HEK293 (cell line): ENCODE measurements at regions not wholly inside any gene's neighbourhood (a gene's known extent, or its start where the extent isn't known, plus 50 kb on each side); places are given as distances from the start of the nearest gene placed in this dataset.

Experiments
- CTCF ChIA-PET: fragments of 350-600 bp; formaldehyde crosslinking; extraction: SDS; loops from one replicate; lab custom pipeline; 2021; ENCODE audit warnings: antibody characterized with exemption; lab: Yijun Ruan, JAX
- POLR2A ChIA-PET: fragments of 300-600 bp; formaldehyde crosslinking; extraction: SDS; loops from one replicate; lab custom pipeline; 2020; ENCODE audit warnings: antibody characterized with exemption, inconsistent platforms; lab: Yijun Ruan, JAX
- H3K27ac ChIP-seq: fragments of 200-500 bp; sonication (Bioruptor generic); 2 replicates; pipeline ENCODE4 v1.5.1; 2014; ENCODE audit warnings: low read depth, low read length, control low read depth, inconsistent platforms; ENCODE audit errors: extremely low read depth
- H3K36me3 ChIP-seq, 2 experiments: fragments of 200-500 bp in 1 of 2; sonication (Bioruptor generic) in 1 of 2; 1 replicate in 1 of 2; 2 replicates in 1 of 2; pipeline ENCODE4 v1.5.1; 2014 to 2017; ENCODE audit warnings: inconsistent platforms in 2 of 2, low read length in 2 of 2; ENCODE audit not compliant: control insufficient read depth in 2 of 2, insufficient read depth in 1 of 2
- H3K4me1 ChIP-seq: fragments of 200-500 bp; sonication (Bioruptor generic); 2 replicates; pipeline ENCODE4 v1.5.1; 2014; ENCODE audit warnings: mild to moderate bottlenecking, low read length, inconsistent platforms; ENCODE audit not compliant: control insufficient read depth, insufficient read depth
- H3K4me3 ChIP-seq: 2 replicates; pipeline ENCODE4 v1.5.1; 2011; ENCODE audit warnings: low read depth, mild to moderate bottlenecking, control low read depth, low read length, moderate library complexity
- H3K9me3 ChIP-seq: fragments of 200-500 bp; sonication (Bioruptor generic); 2 replicates; pipeline ENCODE4 v1.5.1; 2014; ENCODE audit warnings: low read depth, low read length, inconsistent platforms; ENCODE audit not compliant: control insufficient read depth, insufficient read depth
- KLF10 ChIP-seq: fragments of 450-650 bp; IDR thresholded peaks from 2 replicates; pipeline ENCODE4 v1.5.1; 2018; ENCODE audit warnings: missing biosample characterization, mild to moderate bottlenecking, missing genetic modification characterization
- KLF17 ChIP-seq: fragments of 450-650 bp; formaldehyde crosslinking; IDR thresholded peaks from 2 replicates; pipeline ENCODE4 v1.5.1; 2016; ENCODE audit warnings: missing biosample characterization, missing genetic modification characterization
- MYNN ChIP-seq: fragments of 450-650 bp; formaldehyde crosslinking; IDR thresholded peaks from 2 replicates; pipeline ENCODE4 v1.5.1; 2016; ENCODE audit warnings: missing biosample characterization, missing genetic modification characterization, borderline replicate concordance
- SETDB1 ChIP-seq: IDR thresholded peaks from one replicate; pipeline ENCODE4 v1.6.1; 2017; ENCODE audit warnings: mild to moderate bottlenecking, low read length, moderate library complexity, mixed read lengths; ENCODE audit not compliant: insufficient read length
- ZNF112 ChIP-seq: fragments of 450-650 bp; formaldehyde crosslinking; IDR thresholded peaks from 2 replicates; pipeline ENCODE4 v1.5.0; 2017; ENCODE audit warnings: missing biosample characterization, missing genetic modification characterization
- ZNF114 ChIP-seq: fragments of 450-650 bp; formaldehyde crosslinking; IDR thresholded peaks from 2 replicates; pipeline ENCODE4 v1.5.0; 2017; ENCODE audit warnings: missing biosample characterization, missing genetic modification characterization
- ZNF121 ChIP-seq: fragments of 450-650 bp; formaldehyde crosslinking; IDR thresholded peaks from 2 replicates; pipeline ENCODE4 v1.5.1; 2016; ENCODE audit warnings: missing biosample characterization, missing genetic modification characterization
- ZNF132 ChIP-seq: fragments of 450-650 bp; formaldehyde crosslinking; IDR thresholded peaks from 2 replicates; pipeline ENCODE4 v1.5.1; 2017; ENCODE audit warnings: missing biosample characterization, missing genetic modification characterization, borderline replicate concordance
- ZNF169 ChIP-seq: fragments of 450-650 bp; formaldehyde crosslinking; IDR thresholded peaks from 2 replicates; pipeline ENCODE4 v1.5.1; 2016; ENCODE audit warnings: missing biosample characterization, missing genetic modification characterization
- ZNF202 ChIP-seq: fragments of 450-650 bp; formaldehyde crosslinking; IDR thresholded peaks from 2 replicates; pipeline ENCODE4 v1.5.1; 2016; ENCODE audit warnings: missing biosample characterization, missing genetic modification characterization, borderline replicate concordance
- ZNF211 ChIP-seq: fragments of 450-650 bp; formaldehyde crosslinking; IDR thresholded peaks from 2 replicates; pipeline ENCODE4 v1.5.1; 2016; ENCODE audit warnings: low read depth, missing biosample characterization, missing genetic modification characterization
- ZNF362 ChIP-seq: fragments of 450-650 bp; formaldehyde crosslinking; IDR thresholded peaks from 2 replicates; pipeline ENCODE4 v1.5.1; 2016; ENCODE audit warnings: missing biosample characterization, missing genetic modification characterization
- ZNF426 ChIP-seq: fragments of 450-650 bp; formaldehyde crosslinking; IDR thresholded peaks from 2 replicates; pipeline ENCODE4 v1.5.1; 2017; ENCODE audit warnings: missing biosample characterization, missing genetic modification characterization, mild to moderate bottlenecking, inconsistent platforms, moderate library complexity
- ZNF433 ChIP-seq: fragments of 450-650 bp; formaldehyde crosslinking; IDR thresholded peaks from 2 replicates; pipeline ENCODE4 v1.5.1; 2016; ENCODE audit warnings: missing biosample characterization, missing genetic modification characterization, low read depth
- ZNF521 ChIP-seq: fragments of 450-650 bp; formaldehyde crosslinking; IDR thresholded peaks from 2 replicates; pipeline ENCODE4 v1.5.1; 2017; ENCODE audit warnings: missing biosample characterization, mild to moderate bottlenecking, missing genetic modification characterization
- ZNF549 ChIP-seq: fragments of 450-650 bp; IDR thresholded peaks from 2 replicates; pipeline ENCODE4 v1.5.1; 2018; ENCODE audit warnings: missing biosample characterization, missing genetic modification characterization, mild to moderate bottlenecking, inconsistent platforms, moderate library complexity
- ZNF600 ChIP-seq: fragments of 450-650 bp; formaldehyde crosslinking; IDR thresholded peaks from 2 replicates; pipeline ENCODE4 v1.5.1; 2016; ENCODE audit warnings: missing biosample characterization, missing genetic modification characterization
- ZNF707 ChIP-seq: fragments of 450-650 bp; formaldehyde crosslinking; IDR thresholded peaks from 2 replicates; pipeline ENCODE4 v1.5.1; 2016; ENCODE audit warnings: missing biosample characterization, missing genetic modification characterization
- ZNF776 ChIP-seq: fragments of 450-650 bp; formaldehyde crosslinking; IDR thresholded peaks from 2 replicates; pipeline ENCODE4 v1.5.0; 2017; ENCODE audit warnings: missing biosample characterization, missing genetic modification characterization, borderline replicate concordance
- ZNF777 ChIP-seq: fragments of 450-650 bp; formaldehyde crosslinking; IDR thresholded peaks from 2 replicates; pipeline ENCODE4 v1.5.1; 2017; ENCODE audit warnings: missing biosample characterization, missing genetic modification characterization, borderline replicate concordance
- ZNF843 ChIP-seq: fragments of 450-650 bp; formaldehyde crosslinking; IDR thresholded peaks from 2 replicates; pipeline ENCODE4 v1.5.1; 2016; ENCODE audit warnings: missing biosample characterization, missing genetic modification characterization
- TF ChIP-seq, protein P1 (sequence below): IDR thresholded peaks from 2 replicates; pipeline ENCODE4 v1.6.1; 2011; ENCODE audit warnings: mild to moderate bottlenecking, low read depth, low read length, borderline replicate concordance

DNA sequence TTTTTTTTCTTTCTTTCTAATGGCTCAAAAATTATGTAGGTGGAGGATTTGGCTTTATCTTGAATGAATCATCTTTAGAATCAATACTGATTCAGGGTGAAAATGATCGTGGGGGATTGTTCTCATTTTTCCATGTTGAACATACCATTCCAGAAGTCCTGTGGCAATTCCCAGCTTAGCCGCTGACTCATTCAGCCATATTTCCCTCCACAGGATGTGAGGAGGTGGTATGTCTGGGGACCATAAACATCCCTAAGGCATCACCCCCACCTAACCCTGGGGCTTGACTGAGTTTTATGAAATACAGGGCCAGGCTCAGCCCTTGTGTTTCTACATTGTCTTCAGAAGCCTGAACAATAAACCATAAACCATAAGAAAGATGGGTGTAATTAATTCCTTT lies 92.7 kb upstream of the FN1 start (continued):
- TF ChIP-seq ZNF776 (tag by site-specific recombination) (no peak), ZNF843 (tag by site-specific recombination) (no peak), ZNF211 (tag by site-specific recombination) (no peak), ZNF600 (tag by site-specific recombination) (no peak), ZNF112 (tag by site-specific recombination) (no peak)
- TF ChIP-seq, protein P1, sequence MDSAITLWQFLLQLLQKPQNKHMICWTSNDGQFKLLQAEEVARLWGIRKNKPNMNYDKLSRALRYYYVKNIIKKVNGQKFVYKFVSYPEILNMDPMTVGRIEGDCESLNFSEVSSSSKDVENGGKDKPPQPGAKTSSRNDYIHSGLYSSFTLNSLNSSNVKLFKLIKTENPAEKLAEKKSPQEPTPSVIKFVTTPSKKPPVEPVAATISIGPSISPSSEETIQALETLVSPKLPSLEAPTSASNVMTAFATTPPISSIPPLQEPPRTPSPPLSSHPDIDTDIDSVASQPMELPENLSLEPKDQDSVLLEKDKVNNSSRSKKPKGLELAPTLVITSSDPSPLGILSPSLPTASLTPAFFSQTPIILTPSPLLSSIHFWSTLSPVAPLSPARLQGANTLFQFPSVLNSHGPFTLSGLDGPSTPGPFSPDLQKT = no peak

DNA sequence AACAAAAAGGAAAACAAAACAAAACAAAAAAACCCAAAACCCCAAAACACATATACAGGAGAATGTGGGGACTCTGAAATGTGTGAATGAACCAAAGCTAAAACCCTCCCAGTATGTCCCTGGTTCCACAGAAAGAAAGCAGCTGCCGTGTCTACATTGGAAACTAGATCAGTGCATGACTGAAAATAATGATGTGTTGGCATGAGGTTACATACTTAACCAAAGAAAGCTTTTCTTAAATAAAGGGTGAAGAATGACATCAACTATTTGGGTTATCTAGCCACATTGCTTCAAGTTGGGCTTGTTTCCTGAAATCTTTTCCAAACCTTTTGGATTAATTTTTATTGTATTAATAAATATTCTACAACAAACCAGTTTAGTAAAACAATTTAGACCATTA lies 91.9 kb upstream of the FN1 start:
- Histone ChIP-seq H3K27ac (no peak overlapping the region), H3K36me3 (no peaks in the 10 kb centered on the region), H3K9me3 (no peaks in the 10 kb centered on the region), H3K4me3 (no peak overlapping the region), H3K4me1 (no peaks in the 10 kb centered on the region)
- CTCF ChIA-PET = no interaction called here
- no peak for TF ChIP-seq KLF17 (tag by site-specific recombination)
- no peak for TF ChIP-seq ZNF202
- TF ChIP-seq MYNN (tag by site-specific recombination) = no peak
- no peak for TF ChIP-seq ZNF121 (tag by site-specific recombination)
- no peak for TF ChIP-seq ZNF426 (tag by site-specific recombination)
- TF ChIP-seq ZNF132 (tag by site-specific recombination) = no peak
- TF ChIP-seq ZNF707 (tag by site-specific recombination) = no peak
- TF ChIP-seq KLF10 (tag by site-specific recombination) = no peak
- TF ChIP-seq ZNF549 (tag by site-specific recombination) = no peak
- no peak for TF ChIP-seq ZNF433 (tag by site-specific recombination)
- TF ChIP-seq ZNF777 (tag by site-specific recombination) = no peak
- TF ChIP-seq ZNF521 (tag by site-specific recombination) = no peak
- no peak for TF ChIP-seq ZNF114 (tag by site-specific recombination)
- no peak for TF ChIP-seq SETDB1
- TF ChIP-seq ZNF169 (tag by site-specific recombination) = no peak
- POLR2A ChIA-PET = no interaction called here

DNA sequence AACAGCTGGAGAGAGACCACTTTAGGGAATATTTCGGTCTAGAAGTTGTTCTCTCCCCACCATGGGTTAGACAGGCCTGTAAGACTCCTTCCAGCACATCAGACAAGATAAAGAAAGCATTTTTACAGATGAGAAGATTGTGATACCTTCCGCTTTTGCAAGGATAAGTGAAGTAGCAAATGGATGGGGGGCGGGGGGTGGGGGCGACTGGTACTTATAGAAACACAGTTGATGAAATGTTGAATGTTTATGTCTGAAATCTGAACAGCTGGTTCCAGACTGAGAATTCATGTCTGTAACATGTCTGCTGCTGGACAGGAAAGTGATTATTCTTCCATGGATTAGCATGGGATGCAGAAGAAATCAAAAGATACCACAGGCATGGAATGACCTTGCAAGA lies 90.5 kb upstream of the FN1 start:
- no peak for TF ChIP-seq ZNF362
- no peak overlapping the region for H3K27ac ChIP-seq
- no peaks in the 10 kb centered on the region for H3K4me1 ChIP-seq
- no peaks in the 10 kb centered on the region for H3K9me3 ChIP-seq
- no peaks in the 10 kb centered on the region for H3K36me3 ChIP-seq
- CTCF ChIA-PET = interaction anchor here (0.6 kb wide), 1 partner anchor 18 kb away, joined by 3 read pairs; no protein-coding TSS in a partner anchor
- no peak overlapping the region for H3K4me3 ChIP-seq
- POLR2A ChIA-PET = no interaction called here
